Heart right ventricle (tissue), 16 donors: ENCODE measurements at regions not wholly inside any gene's neighbourhood (a gene's known extent, or its start where the extent isn't known, plus 50 kb on each side); places are given as distances from the start of the nearest gene placed in this dataset.
"Not testable (repeated sequence)": the region's sequence is repeated elsewhere in the genome, so short reads cannot be mapped to it uniquely, and the experiment has no call there.

Experiments used
- ATAC-seq, 8 donors: fragments of 200-7000 bp; cut with Tn5 transposase; one replicate each; pipeline ENCODE4 v1.9.1; 2020; ENCODE audit warnings: mild to moderate bottlenecking in 8 of 8, moderate library complexity in 8 of 8, moderate number of reproducible peaks in 1 of 8
- DNase-seq, 2 donors: peaks; one replicate each; pipeline ENCODE4 v3.0.0-alpha.2; 2020
- H3K27ac ChIP-seq, 10 donors: fragments of 200-600 bp; sonication (generic) in 2 of 10; one replicate each; pipeline versions ENCODE4 v1.5.0 to v1.8.0; 2020 to 2022; ENCODE audit warnings: mild to moderate bottlenecking in 3 of 10
- H3K27me3 ChIP-seq, 7 donors: fragments of 200-600 bp; one replicate each; pipeline ENCODE4 v1.8.0; 2021 to 2022; ENCODE audit warnings: mild to moderate bottlenecking in 2 of 7
- H3K36me3 ChIP-seq, 9 donors: fragments of 200-600 bp; sonication (generic) in 1 of 9; one replicate each; pipeline versions ENCODE4 v1.5.0 to v1.8.0; 2020 to 2022; ENCODE audit warnings: mild to moderate bottlenecking in 2 of 9
- H3K4me1 ChIP-seq, 9 donors: fragments of 200-600 bp; sonication (generic) in 1 of 9; one replicate each; pipeline versions ENCODE4 v1.5.0 to v1.8.0; 2020 to 2022; ENCODE audit warnings: mild to moderate bottlenecking in 4 of 9
- H3K4me3 ChIP-seq, 10 donors: fragments of 200-600 bp; sonication (generic) in 2 of 10; one replicate each; pipeline versions ENCODE4 v1.5.0 to v1.8.0; 2020 to 2022; ENCODE audit warnings: mild to moderate bottlenecking in 7 of 10, moderate library complexity in 2 of 10
- H3K9me3 ChIP-seq, 11 donors: fragments of 200-600 bp in 10 of 11; sonication (generic) in 2 of 11; one replicate each; pipeline versions ENCODE4 v1.5.0 to v1.8.0; 2013 to 2022; ENCODE audit warnings: mild to moderate bottlenecking in 2 of 11, control low read depth in 1 of 11, moderate library complexity in 1 of 11
- WGBS, 2 donors: extraction: QIAGEN DNeasy Blood & Tissue Kit; methylation state at CpG; one replicate each; pipeline ENCODE4 v1.1.7; 2013; ENCODE audit warnings: inconsistent platforms in 1 of 2; 5-methylcytosine and 5-hydroxymethylcytosine counted together
- intact Hi-C, 10 donors: fragments of 100-400 bp; cut with DNase I; formaldehyde crosslinking; loops; one replicate each; pipeline versions ENCODE4 v1.11.1 to v1.14.2; 2022
- TF ChIP-seq, protein P1 (sequence below), 9 donors: fragments of 200-600 bp; sonication (generic) in 2 of 9; IDR thresholded peaks; one replicate each; pipeline versions ENCODE4 v1.5.0 to v1.8.0; 2021 to 2022; ENCODE audit warnings: antibody characterized with exemption in 9 of 9, mild to moderate bottlenecking in 5 of 9, moderate library complexity in 1 of 9
- donor health status: Arrhythmogenic right ventricular cardiomyopathy.
- donor health status: ischemic (EF 13 %, LVEDD 7.1; RV severe dilation, severe dysfunction).
- donor health status: healthy with polysubstance abuse.
- donor health status: DM: no; HTN: yes; CAD: no.
- donor health status: DM: no; HTN: no; CAD: no.
- donor health status: ischemic (EF 25% LVEDD 6.9; RV normal size, moderate dysfunction).
- donor health status: ischemic (EF 25% LVEDD 5.7; RV mildly dilated, moderate dysfunction).
- donor health status: healthy.
- donor health status: DM: yes; HTN: yes; CAD: no.
- donor health status: Ischemic cardiomyopathy.
- donor health status: ischemic (EF 35%, LVEDD 5.7; RV mildly dilated, moderate dysfunction).
- donor health status: nonischemic (EF 11% LVEDD 7.7; RV severe dilation, severe dysfunction).
- donor health status: DM: yes; HTN: yes; CAD: no.
- donor health status: PGD.
- donor health status: ischemic (EF 29% LVEDD 5.4; RV normal size, mild dysfunction).
- donor health status: nonischemic (EF 23%, LVEDD 6.1; RV moderate dilation, normal function).

DNA sequence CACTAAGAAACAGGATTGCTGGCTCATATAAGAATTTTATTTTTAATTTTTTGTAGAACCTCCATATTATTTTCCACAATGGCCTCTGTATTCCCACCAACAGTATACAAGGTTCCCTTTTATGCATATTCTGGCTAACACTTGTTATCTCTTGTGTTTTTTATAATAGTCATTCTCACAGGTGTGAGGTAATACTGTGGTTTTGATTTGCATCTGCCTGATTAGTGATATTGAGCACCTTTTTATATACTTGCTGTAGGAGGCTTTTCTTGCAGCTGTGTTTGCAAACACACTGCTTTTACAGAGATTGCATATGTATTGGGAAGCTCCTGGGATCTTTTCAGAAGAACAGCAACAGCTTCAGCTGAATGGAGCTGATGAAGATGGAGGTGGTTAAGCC, 164.8 kb downstream of the DEPDC1B start:
- TF ChIP-seq, protein P1, sequence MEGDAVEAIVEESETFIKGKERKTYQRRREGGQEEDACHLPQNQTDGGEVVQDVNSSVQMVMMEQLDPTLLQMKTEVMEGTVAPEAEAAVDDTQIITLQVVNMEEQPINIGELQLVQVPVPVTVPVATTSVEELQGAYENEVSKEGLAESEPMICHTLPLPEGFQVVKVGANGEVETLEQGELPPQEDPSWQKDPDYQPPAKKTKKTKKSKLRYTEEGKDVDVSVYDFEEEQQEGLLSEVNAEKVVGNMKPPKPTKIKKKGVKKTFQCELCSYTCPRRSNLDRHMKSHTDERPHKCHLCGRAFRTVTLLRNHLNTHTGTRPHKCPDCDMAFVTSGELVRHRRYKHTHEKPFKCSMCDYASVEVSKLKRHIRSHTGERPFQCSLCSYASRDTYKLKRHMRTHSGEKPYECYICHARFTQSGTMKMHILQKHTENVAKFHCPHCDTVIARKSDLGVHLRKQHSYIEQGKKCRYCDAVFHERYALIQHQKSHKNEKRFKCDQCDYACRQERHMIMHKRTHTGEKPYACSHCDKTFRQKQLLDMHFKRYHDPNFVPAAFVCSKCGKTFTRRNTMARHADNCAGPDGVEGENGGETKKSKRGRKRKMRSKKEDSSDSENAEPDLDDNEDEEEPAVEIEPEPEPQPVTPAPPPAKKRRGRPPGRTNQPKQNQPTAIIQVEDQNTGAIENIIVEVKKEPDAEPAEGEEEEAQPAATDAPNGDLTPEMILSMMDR (IDR thresholded peaks at IDR 0.05), result no peak
- Histone ChIP-seq H3K9me3 (peaks cover 0 to 3% (median 0%) of the 10 kb centered on the region in 11 donors), H3K27ac (no peak overlapping the region), H3K4me1 (peaks cover 0 to 34% (median 0%) of the 10 kb centered on the region in 9 donors), H3K36me3 (no peaks in the 10 kb centered on the region), H3K4me3 (no peak overlapping the region), H3K27me3 (no peaks in the 10 kb centered on the region)
- intact Hi-C loops, result no loop called here
- DNase-seq, result no peak
- ATAC-seq, result no peak

DNA sequence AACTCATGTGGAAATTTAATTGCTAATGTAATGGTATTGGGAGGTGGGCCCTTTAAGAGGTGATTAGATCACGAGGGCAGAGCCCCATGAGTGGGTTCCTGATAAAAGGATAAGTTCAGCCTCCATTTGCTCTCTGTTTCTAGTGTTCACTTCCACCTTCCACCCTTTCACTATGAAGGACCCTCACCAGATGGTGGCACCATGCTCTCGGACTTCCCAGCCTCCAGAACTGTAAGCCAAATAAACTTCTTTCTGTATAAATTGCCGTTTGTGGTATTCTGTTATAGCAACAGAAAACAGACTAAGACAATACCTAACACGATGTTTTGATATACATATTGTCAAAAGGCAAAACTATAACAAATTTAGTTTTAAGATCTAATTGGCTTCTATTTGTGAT, 166.2 kb downstream of the DEPDC1B start:
- peaks cover 0 to 26% (median 0%) of the 10 kb centered on the region in 9 donors for H3K4me1 ChIP-seq
- intact Hi-C loops, result no loop called here
- 80 to 86% methylated on average over 4 of the region's 4 CpGs for WGBS, 2 donors
- H3K27ac ChIP-seq, result peak overlapping the region in 2 of 10 donors; percentile 26 to 52
- TF ChIP-seq, protein P1 (IDR thresholded peaks at IDR 0.05), result no peak
- no peak for DNase-seq
- peak in 1 of 8 donors; percentile 34 for ATAC-seq
- no peaks in the 10 kb centered on the region for H3K27me3 ChIP-seq
- H3K36me3 ChIP-seq, result no peaks in the 10 kb centered on the region
- peaks cover 0 to 3% (median 0%) of the 10 kb centered on the region in 11 donors for H3K9me3 ChIP-seq
- no peak overlapping the region for H3K4me3 ChIP-seq

DNA sequence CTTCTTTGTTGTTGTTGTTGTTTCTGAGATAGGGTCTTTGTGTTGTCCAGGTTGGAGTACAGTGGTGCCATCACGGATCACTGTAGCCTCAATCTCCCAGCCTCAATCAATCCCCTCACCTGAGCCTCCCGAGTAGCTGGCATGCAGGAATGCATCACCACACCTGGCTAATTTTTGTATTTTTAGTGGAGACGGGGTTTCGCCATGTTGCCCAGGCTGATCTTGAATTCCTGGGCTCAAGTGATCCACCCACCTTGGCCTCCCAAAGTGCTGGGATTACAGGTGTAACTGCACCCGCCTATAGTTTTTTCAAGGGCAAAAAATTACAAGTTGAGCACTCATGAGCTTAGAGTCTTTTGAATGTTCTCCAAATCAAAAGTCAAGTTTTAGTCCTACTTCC, 167.2 kb downstream of the DEPDC1B start:
- H3K9me3 ChIP-seq, DNase-seq, intact Hi-C loops, H3K4me3 ChIP-seq, ATAC-seq, H3K36me3 ChIP-seq, H3K27me3 ChIP-seq: not testable (repeated sequence)
- 96% methylated on average over 5 of the region's 5 CpGs for WGBS, 2 donors
- peaks cover 0 to 35% (median 0%) of the 10 kb centered on the region in 9 donors for H3K4me1 ChIP-seq
- H3K27ac ChIP-seq, result peak overlapping the region in 1 of 10 donors; percentile 52

DNA sequence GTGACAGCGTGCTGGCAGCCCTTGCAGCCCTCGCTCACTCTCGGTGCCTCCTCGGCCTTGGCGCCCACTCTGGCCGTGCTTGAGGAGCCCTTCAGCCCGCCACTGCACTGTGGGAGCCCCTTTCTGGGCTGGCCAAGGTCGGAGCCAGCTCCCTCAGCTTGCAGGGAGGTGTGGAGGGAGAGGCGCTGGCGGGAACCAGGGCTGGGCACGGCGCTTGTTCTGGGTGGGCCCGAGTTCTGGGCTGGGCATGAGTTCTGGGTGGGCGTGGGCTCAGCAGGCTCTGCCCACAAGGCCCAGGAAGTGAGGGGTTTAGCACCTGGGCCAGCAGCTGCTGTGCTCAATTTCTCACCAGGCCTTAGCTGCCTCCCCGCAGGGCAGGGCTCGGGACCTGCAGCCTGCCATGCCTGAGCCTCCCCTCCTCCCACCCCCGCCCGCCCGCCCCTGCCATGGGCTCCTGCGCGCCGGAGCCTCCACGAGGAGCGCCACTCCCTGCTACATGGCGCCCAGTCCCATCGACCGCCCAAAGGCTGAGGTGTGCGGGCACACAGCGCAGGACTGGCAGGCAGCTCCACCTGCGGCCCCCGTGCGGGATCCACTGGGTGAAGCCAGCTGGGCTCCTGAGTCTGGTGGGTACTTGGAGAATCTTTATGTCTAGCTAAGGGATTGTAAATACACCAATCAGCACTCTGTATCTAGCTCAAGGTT, 169.7 kb downstream of the DEPDC1B start:
- H3K9me3 ChIP-seq, H3K27me3 ChIP-seq, H3K4me3 ChIP-seq, H3K27ac ChIP-seq, ATAC-seq, H3K36me3 ChIP-seq, DNase-seq, intact Hi-C loops: not testable (repeated sequence)
- peaks cover 0 to 35% (median 0%) of the 10 kb centered on the region in 9 donors for H3K4me1 ChIP-seq
- 91 to 96% methylated on average over 32 of the region's 32 CpGs for WGBS, 2 donors

- peaks cover 0 to 35% (median 0%) of the 10 kb centered on the region in 9 donors for H3K4me1 ChIP-seq
- no peaks in the 10 kb centered on the region for H3K27me3 ChIP-seq
- intact Hi-C loops, result no loop called here
- TF ChIP-seq, protein P1 (IDR thresholded peaks at IDR 0.05), result no peak
- H3K27ac ChIP-seq, result peak overlapping the region in 2 of 10 donors; percentile 3 to 42
- peaks cover 0 to 3% (median 0%) of the 10 kb centered on the region in 11 donors for H3K9me3 ChIP-seq
- WGBS, 2 donors, result 38 to 45% methylated on average over 2 of the region's 2 CpGs
- DNase-seq (no peak), ATAC-seq (peak in 4 of 8 donors; percentile 44 to 82 (median 68))
- no peak overlapping the region for H3K4me3 ChIP-seq
- H3K36me3 ChIP-seq, result no peaks in the 10 kb centered on the region
These were observed 171.0 kb downstream of the DEPDC1B start for GRCh38 chr5:60529001-60529400.
